Erythroblast (primary cell): ENCODE measurements at regions not wholly inside any gene's neighbourhood (a gene's known extent, or its start where the extent isn't known, plus 50 kb on each side); places are given as distances from the start of the nearest gene placed in this dataset.

Experiments
- GATA1 ChIP-seq: IDR thresholded peaks from 2 replicates; pipeline ENCODE4 v1.6.1; 2011; ENCODE audit warnings: low read depth, mild to moderate bottlenecking, control low read depth, low read length, moderate library complexity
- POLR2A ChIP-seq: IDR thresholded peaks from 2 replicates; pipeline ENCODE4 v1.6.1; 2011; ENCODE audit warnings: mild to moderate bottlenecking, low read length

GRCh38 chr6:225907-226306 is 66.4 kb upstream of the DUSP22 start:
- TF ChIP-seq POLR2A (no peak), GATA1 (no peak)
